ENCODE measurements at regions not wholly inside any gene's neighbourhood (a gene's known extent, or its start where the extent isn't known, plus 50 kb on each side); places are given as distances from the start of the nearest gene placed in this dataset.

GRCh38 chr11:28922386-28922981, 814.3 kb downstream of the METTL15 start:
- no peaks in the 10 kb centered on the region for H3K4me1 Mint-ChIP-seq
- no peaks in the 10 kb centered on the region for H3K9me3 Mint-ChIP-seq
- no peak overlapping the region for H3K27ac Mint-ChIP-seq
- no peak for DNase-seq
- H3K36me3 Mint-ChIP-seq (ENCODE audit: low read depth), result no peaks in the 10 kb centered on the region
- H3K27me3 Mint-ChIP-seq (ENCODE audit: low read depth, poor library complexity), result no peaks in the 10 kb centered on the region
- H3K4me3 Mint-ChIP-seq, result no peak overlapping the region
- TF ChIP-seq CTCF (IDR thresholded peaks at IDR 0.05), result no peak

- Mint-ChIP-seq H3K36me3 (ENCODE audit: low read depth) (no peaks in the 10 kb centered on the region), H3K4me1 (no peaks in the 10 kb centered on the region), H3K27ac (no peak overlapping the region), H3K27me3 (ENCODE audit: low read depth, poor library complexity) (no peaks in the 10 kb centered on the region), H3K9me3 (no peaks in the 10 kb centered on the region), H3K4me3 (no peak overlapping the region)
- TF ChIP-seq CTCF (IDR thresholded peaks at IDR 0.05), result no peak
- DNase-seq, result no peak
Observed at GRCh38 chr11:28919194-28919593, 811.0 kb downstream of the METTL15 start.

- Mint-ChIP-seq H3K4me1 (no peaks in the 10 kb centered on the region), H3K27me3 (ENCODE audit: low read depth, poor library complexity) (no peaks in the 10 kb centered on the region), H3K9me3 (no peaks in the 10 kb centered on the region), H3K36me3 (ENCODE audit: low read depth) (no peaks in the 10 kb centered on the region), H3K4me3 (no peak overlapping the region), H3K27ac (no peak overlapping the region)
- TF ChIP-seq CTCF (IDR thresholded peaks at IDR 0.05), result no peak
- no peak for DNase-seq
Observed at GRCh38 chr11:28913883-28914282, 805.7 kb downstream of the METTL15 start.

- no peaks in the 10 kb centered on the region for H3K9me3 Mint-ChIP-seq
- no peaks in the 10 kb centered on the region for H3K27me3 Mint-ChIP-seq (ENCODE audit: low read depth, poor library complexity)
- no peaks in the 10 kb centered on the region for H3K36me3 Mint-ChIP-seq (ENCODE audit: low read depth)
- no peak for DNase-seq
- TF ChIP-seq CTCF (IDR thresholded peaks at IDR 0.05), result no peak
- H3K4me3 Mint-ChIP-seq, result no peak overlapping the region
- H3K4me1 Mint-ChIP-seq, result no peaks in the 10 kb centered on the region
- H3K27ac Mint-ChIP-seq, result no peak overlapping the region
Observed at GRCh38 chr11:28911829-28912228, 803.6 kb downstream of the METTL15 start.

GRCh38 chr11:28910926-28911325, 802.7 kb downstream of the METTL15 start:
- H3K36me3 Mint-ChIP-seq (ENCODE audit: low read depth), result no peaks in the 10 kb centered on the region
- H3K9me3 Mint-ChIP-seq, result no peaks in the 10 kb centered on the region
- H3K27ac Mint-ChIP-seq, result no peak overlapping the region
- no peaks in the 10 kb centered on the region for H3K4me1 Mint-ChIP-seq
- no peak for TF ChIP-seq CTCF (IDR thresholded peaks at IDR 0.05)
- no peak overlapping the region for H3K4me3 Mint-ChIP-seq
- no peak for DNase-seq
- no peaks in the 10 kb centered on the region for H3K27me3 Mint-ChIP-seq (ENCODE audit: low read depth, poor library complexity)

- no peak overlapping the region for H3K27ac Mint-ChIP-seq
- DNase-seq, result no peak
Observed at GRCh38 chr11:28903716-28904115, 795.5 kb downstream of the METTL15 start.

More at GRCh38 chr11:28903716-28904115, 795.5 kb downstream of the METTL15 start:
- Mint-ChIP-seq H3K27me3 (ENCODE audit: low read depth, poor library complexity) (no peaks in the 10 kb centered on the region), H3K4me1 (no peaks in the 10 kb centered on the region), H3K4me3 (no peak overlapping the region), H3K9me3 (no peaks in the 10 kb centered on the region), H3K36me3 (ENCODE audit: low read depth) (no peaks in the 10 kb centered on the region)
- TF ChIP-seq CTCF (IDR thresholded peaks at IDR 0.05), result no peak

All from nephron progenitor cell (in vitro differentiated cells).